HepG2 (cell line): ENCODE measurements at regions not wholly inside any gene's neighbourhood (a gene's known extent, or its start where the extent isn't known, plus 50 kb on each side); places are given as distances from the start of the nearest gene placed in this dataset.

Experiments
- ATAC-seq: fragments of 200-7000 bp; cut with Tn5 transposase; 3 replicates; pipeline ENCODE4 v1.9.1; 2020; ENCODE audit warnings: mild to moderate bottlenecking, moderate library complexity
- BruUV-seq: library from RNA; stranded (reverse); fragments of 400-500 nt; replicated peaks from 2 replicates; lab custom pipeline; 2021; lab: Mats Ljungman, UMichigan
- CTCF ChIA-PET: fragments of 300-600 bp; formaldehyde crosslinking; extraction: SDS; loops from one replicate; lab custom pipeline; 2021; ENCODE audit warnings: low total read pairs, inconsistent platforms, low intra/inter-chr PET ratio; lab: Yijun Ruan, JAX
- POLR2A ChIA-PET: fragments of 350-600 bp; sonication (Branson Sonifier 250); formaldehyde crosslinking; loops from one replicate; lab custom pipeline; 2020; ENCODE audit warnings: antibody characterized with exemption, inconsistent platforms; lab: Yijun Ruan, JAX
- DNase-seq: peaks from one replicate; pipeline ENCODE4 v3.0.0-alpha.2; 2015; ENCODE audit warnings: low spot score
- FAIRE-seq: peaks from 3 replicates; lab custom pipeline; 2011; peaks lifted over from hg19 to GRCh38; lab: Jason Lieb, UNC
- H2AFZ ChIP-seq: one replicate; pipeline ENCODE4 v1.6.1; 2011; ENCODE audit warnings: low read length, inconsistent platforms
- H3K27ac ChIP-seq: fragments of 300-600 bp; 3 replicates; pipeline ENCODE4 v1.8.0; 2011; ENCODE audit warnings: mixed run types, mild to moderate bottlenecking, mixed read lengths, low read length, inconsistent platforms; ENCODE audit not compliant: insufficient read depth; ENCODE audit errors: extremely low read length
- H3K27me3 ChIP-seq, 2 experiments: fragments of 200-600 bp in 1 of 2; 2 replicates in 1 of 2; 3 replicates in 1 of 2; pipeline versions ENCODE4 v1.6.0 to v1.8.0; 2011; ENCODE audit warnings: low read length in 2 of 2, mild to moderate bottlenecking in 2 of 2, moderate library complexity in 2 of 2, inconsistent platforms in 1 of 2; ENCODE audit not compliant: insufficient read depth in 2 of 2, control insufficient read depth in 1 of 2
- H3K36me3 ChIP-seq, 2 experiments: fragments of 200-600 bp in 1 of 2; replicated peaks in 1 of 2; 2 replicates in 1 of 2; 3 replicates in 1 of 2; pipeline versions ENCODE4 v1.5.1 to v1.8.0; 2011; ENCODE audit warnings: low read length in 2 of 2, inconsistent platforms in 1 of 2; ENCODE audit not compliant: insufficient read depth in 2 of 2, control insufficient read depth in 1 of 2
- H3K4me1 ChIP-seq: 2 replicates; pipeline ENCODE4 v1.5.1; 2012; ENCODE audit warnings: low read length, inconsistent platforms; ENCODE audit not compliant: insufficient read depth
- H3K4me2 ChIP-seq: 2 replicates; pipeline ENCODE4 v1.6.0; 2011; ENCODE audit warnings: low read depth, low read length, inconsistent platforms
- H3K4me3 ChIP-seq, 3 experiments: fragments of 200-600 bp in 1 of 3; sonication (generic), shearing (Covaris generic) in 1 of 3; replicated peaks in 1 of 3; 2 replicates each; pipeline ENCODE4 v1.5.1; 2011 to 2016; ENCODE audit warnings: low read length in 3 of 3, inconsistent platforms in 2 of 3, low read depth in 2 of 3, mild to moderate bottlenecking in 2 of 3, control low read depth in 1 of 3, mixed read lengths in 1 of 3; ENCODE audit not compliant: insufficient read depth in 1 of 3
- H3K79me2 ChIP-seq: one replicate; pipeline ENCODE4 v1.6.1; 2011; ENCODE audit warnings: low read length, inconsistent platforms; ENCODE audit not compliant: insufficient read depth
- H3K9ac ChIP-seq: 2 replicates; pipeline ENCODE4 v1.6.0; 2011; ENCODE audit warnings: mild to moderate bottlenecking, low read depth, low read length, inconsistent platforms; ENCODE audit not compliant: insufficient read depth
- H3K9me3 ChIP-seq: 2 replicates; pipeline ENCODE4 v1.5.1; 2012; ENCODE audit warnings: mild to moderate bottlenecking, low read length
- H4K20me1 ChIP-seq: 2 replicates; pipeline ENCODE4 v1.6.0; 2011; ENCODE audit warnings: inconsistent platforms, mild to moderate bottlenecking, low read length, moderate library complexity; ENCODE audit not compliant: insufficient read depth
- CEBPB ChIP-seq: IDR thresholded peaks from 2 replicates; pipeline ENCODE4 v1.6.1; 2011; ENCODE audit warnings: low read depth, low read length, improper control_type of control experiment, borderline replicate concordance
- FOXO1 ChIP-seq: sonication (generic); formaldehyde crosslinking; IDR thresholded peaks from 2 replicates; pipeline ENCODE4 v1.4.0; 2020; ENCODE audit warnings: missing genetic modification reagents
- HIVEP1 ChIP-seq: sonication (generic); formaldehyde crosslinking; IDR thresholded peaks from 2 replicates; pipeline ENCODE4 v1.4.0; 2020; ENCODE audit warnings: mild to moderate bottlenecking, missing genetic modification reagents
- KLF13 ChIP-seq: sonication (generic); formaldehyde crosslinking; IDR thresholded peaks from 2 replicates; pipeline ENCODE4 v1.4.0; 2020; ENCODE audit warnings: mild to moderate bottlenecking, missing genetic modification reagents
- SRSF4 ChIP-seq: fragments of 200-400 bp; formaldehyde crosslinking; IDR thresholded peaks from one replicate; pipeline ENCODE4 v1.6.1; 2018; ENCODE audit warnings: mild to moderate bottlenecking, low read depth, low read length, moderate library complexity; ENCODE audit not compliant: poor library complexity, severe bottlenecking
- ZNF256 ChIP-seq: sonication (generic); formaldehyde crosslinking; conservative IDR thresholded peaks from 2 replicates; pipeline ENCODE4 v1.4.0; 2020; ENCODE audit warnings: missing genetic modification reagents
- ZNF569 ChIP-seq: sonication (generic); formaldehyde crosslinking; IDR thresholded peaks from 2 replicates; pipeline ENCODE4 v1.5.0; 2020; ENCODE audit warnings: mild to moderate bottlenecking, missing genetic modification reagents, moderate library complexity, borderline replicate concordance
- WGBS: methylation state at CpG from one replicate; pipeline ENCODE4 v1.1.6; 2017; ENCODE audit warnings: low lambda C conversion rate; 5-methylcytosine and 5-hydroxymethylcytosine counted together
- in situ Hi-C: cut with HindIII; loops from 2 replicates; pipeline ENCODE4 v1.10.0; 2017; ENCODE audit warnings: low pct_unique_long_range_greater_than_20kb; ENCODE audit not compliant: extremely low pct_ligation_motif_present
- intact Hi-C: fragments of 100-400 bp; cut with micrococcal nuclease; formaldehyde crosslinking; loops from one replicate; pipeline ENCODE4 v1.10.0; 2022; ENCODE audit not compliant: unreplicated experiment
- TF ChIP-seq, protein P1 (sequence below): sonication (generic); formaldehyde crosslinking; conservative IDR thresholded peaks from 2 replicates; pipeline ENCODE4 v1.5.0; 2020; ENCODE audit warnings: missing genetic modification reagents
- TF ChIP-seq, protein P2 (sequence below): sonication (generic); formaldehyde crosslinking; IDR thresholded peaks from 2 replicates; pipeline ENCODE4 v1.8.0; 2022; ENCODE audit warnings: mild to moderate bottlenecking, missing genetic modification reagents
- TF ChIP-seq, protein P3 (sequence below): sonication (generic); formaldehyde crosslinking; IDR thresholded peaks from 2 replicates; pipeline ENCODE4 v1.4.0; 2020; ENCODE audit warnings: mild to moderate bottlenecking, missing genetic modification reagents

DNA sequence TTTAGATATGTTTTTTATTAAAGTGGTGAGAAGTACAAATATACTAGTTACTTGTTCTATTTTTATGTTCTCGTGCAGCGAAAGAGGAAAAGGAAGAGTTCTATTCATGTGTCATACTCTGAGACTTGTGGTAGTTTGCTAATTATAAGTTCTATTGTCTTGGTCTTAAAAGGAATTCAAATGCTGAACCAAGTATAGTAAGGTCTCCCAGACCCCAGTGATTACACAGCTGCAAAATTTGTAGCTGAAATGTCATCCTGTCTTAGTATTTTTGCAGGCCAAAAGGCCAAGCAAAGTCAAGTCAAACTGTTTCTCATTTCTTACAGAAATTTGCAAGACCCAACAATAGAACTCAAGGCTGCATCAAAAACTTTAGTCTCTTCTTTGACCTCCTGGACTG lies 268.7 kb downstream of the CHRM3 start:
- intact Hi-C loops (no loop called here), in situ Hi-C loops (no loop called here)
- FAIRE-seq: no peak
- H3K9ac ChIP-seq: no peak overlapping the region
- no peaks in the 10 kb centered on the region for H4K20me1 ChIP-seq
- ChIA-PET POLR2A (no interaction called here), CTCF (no interaction called here)
- H3K9me3 ChIP-seq: peaks cover 45% of the 10 kb centered on the region
- DNase-seq: no peak
- H3K4me1 ChIP-seq: no peaks in the 10 kb centered on the region
- H3K4me3 ChIP-seq: no peak overlapping the region
- no TSS peak for BruUV-seq
- WGBS: 33% methylated on average over 2 of the region's 2 CpGs
- ATAC-seq: no peak
- H3K27me3 ChIP-seq: no peaks in the 10 kb centered on the region
- H3K4me2 ChIP-seq: no peak overlapping the region
- TF ChIP-seq, protein P1, sequence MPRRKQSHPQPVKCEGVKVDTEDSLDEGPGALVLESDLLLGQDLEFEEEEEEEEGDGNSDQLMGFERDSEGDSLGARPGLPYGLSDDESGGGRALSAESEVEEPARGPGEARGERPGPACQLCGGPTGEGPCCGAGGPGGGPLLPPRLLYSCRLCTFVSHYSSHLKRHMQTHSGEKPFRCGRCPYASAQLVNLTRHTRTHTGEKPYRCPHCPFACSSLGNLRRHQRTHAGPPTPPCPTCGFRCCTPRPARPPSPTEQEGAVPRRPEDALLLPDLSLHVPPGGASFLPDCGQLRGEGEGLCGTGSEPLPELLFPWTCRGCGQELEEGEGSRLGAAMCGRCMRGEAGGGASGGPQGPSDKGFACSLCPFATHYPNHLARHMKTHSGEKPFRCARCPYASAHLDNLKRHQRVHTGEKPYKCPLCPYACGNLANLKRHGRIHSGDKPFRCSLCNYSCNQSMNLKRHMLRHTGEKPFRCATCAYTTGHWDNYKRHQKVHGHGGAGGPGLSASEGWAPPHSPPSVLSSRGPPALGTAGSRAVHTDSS (CRISPR knock-in tag): no peak
- no peak for TF ChIP-seq FOXO1 (CRISPR knock-in tag)
- no peak for TF ChIP-seq SRSF4
- TF ChIP-seq ZNF256 (CRISPR knock-in tag): no peak
- no peak overlapping the region for H2AFZ ChIP-seq
- no peaks in the 10 kb centered on the region for H3K36me3 ChIP-seq
- H3K79me2 ChIP-seq: no peaks in the 10 kb centered on the region
- no peak overlapping the region for H3K27ac ChIP-seq

DNA sequence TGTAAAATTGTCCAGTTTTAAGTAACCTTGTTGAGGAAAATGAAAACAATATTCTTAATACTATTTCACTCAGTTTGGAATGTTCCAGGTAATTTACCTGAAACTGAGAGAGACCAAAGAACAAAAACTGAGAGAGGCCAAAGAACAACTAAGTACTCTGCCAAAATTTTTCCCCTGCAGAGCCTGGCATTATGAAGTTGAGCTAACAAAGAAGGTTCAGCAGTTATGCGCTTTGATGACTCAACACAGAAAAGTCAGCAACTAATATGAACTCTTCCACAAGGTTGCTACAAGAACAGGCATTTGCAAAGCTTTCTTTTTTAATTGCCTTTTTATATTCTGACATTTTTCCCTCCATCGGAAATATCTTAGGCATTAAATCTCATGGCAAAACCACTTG lies 270.9 kb downstream of the CHRM3 start:
- FAIRE-seq: no peak

More for the DNA sequence above, 270.9 kb downstream of the CHRM3 start:
- POLR2A ChIA-PET: no interaction called here
- CTCF ChIA-PET: no interaction called here
- Histone ChIP-seq H3K36me3 (no peaks in the 10 kb centered on the region), H3K27me3 (no peaks in the 10 kb centered on the region), H3K9ac (no peak overlapping the region), H3K27ac (no peak overlapping the region), H3K9me3 (peaks cover 39% of the 10 kb centered on the region), H2AFZ (no peak overlapping the region), H3K79me2 (no peaks in the 10 kb centered on the region), H3K4me2 (no peak overlapping the region), H4K20me1 (no peaks in the 10 kb centered on the region), H3K4me3 (no peak overlapping the region), H3K4me1 (no peaks in the 10 kb centered on the region)
- intact Hi-C loops: loop anchor here (2.0 kb wide), 1 partner anchor 74 kb away; no protein-coding TSS in a partner anchor
- 43% methylated on average over 2 of the region's 2 CpGs for WGBS
- no peak for ATAC-seq
- no TSS peak for BruUV-seq
- no peak for DNase-seq
- TF ChIP-seq CEBPB (no peak), KLF13 (no peak), ZNF569 (no peak), HIVEP1 (CRISPR knock-in tag) (no peak)
- TF ChIP-seq, protein P2, sequence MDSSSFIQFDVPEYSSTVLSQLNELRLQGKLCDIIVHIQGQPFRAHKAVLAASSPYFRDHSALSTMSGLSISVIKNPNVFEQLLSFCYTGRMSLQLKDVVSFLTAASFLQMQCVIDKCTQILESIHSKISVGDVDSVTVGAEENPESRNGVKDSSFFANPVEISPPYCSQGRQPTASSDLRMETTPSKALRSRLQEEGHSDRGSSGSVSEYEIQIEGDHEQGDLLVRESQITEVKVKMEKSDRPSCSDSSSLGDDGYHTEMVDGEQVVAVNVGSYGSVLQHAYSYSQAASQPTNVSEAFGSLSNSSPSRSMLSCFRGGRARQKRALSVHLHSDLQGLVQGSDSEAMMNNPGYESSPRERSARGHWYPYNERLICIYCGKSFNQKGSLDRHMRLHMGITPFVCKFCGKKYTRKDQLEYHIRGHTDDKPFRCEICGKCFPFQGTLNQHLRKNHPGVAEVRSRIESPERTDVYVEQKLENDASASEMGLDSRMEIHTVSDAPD (CRISPR knock-in tag): no peak
- TF ChIP-seq, protein P3, sequence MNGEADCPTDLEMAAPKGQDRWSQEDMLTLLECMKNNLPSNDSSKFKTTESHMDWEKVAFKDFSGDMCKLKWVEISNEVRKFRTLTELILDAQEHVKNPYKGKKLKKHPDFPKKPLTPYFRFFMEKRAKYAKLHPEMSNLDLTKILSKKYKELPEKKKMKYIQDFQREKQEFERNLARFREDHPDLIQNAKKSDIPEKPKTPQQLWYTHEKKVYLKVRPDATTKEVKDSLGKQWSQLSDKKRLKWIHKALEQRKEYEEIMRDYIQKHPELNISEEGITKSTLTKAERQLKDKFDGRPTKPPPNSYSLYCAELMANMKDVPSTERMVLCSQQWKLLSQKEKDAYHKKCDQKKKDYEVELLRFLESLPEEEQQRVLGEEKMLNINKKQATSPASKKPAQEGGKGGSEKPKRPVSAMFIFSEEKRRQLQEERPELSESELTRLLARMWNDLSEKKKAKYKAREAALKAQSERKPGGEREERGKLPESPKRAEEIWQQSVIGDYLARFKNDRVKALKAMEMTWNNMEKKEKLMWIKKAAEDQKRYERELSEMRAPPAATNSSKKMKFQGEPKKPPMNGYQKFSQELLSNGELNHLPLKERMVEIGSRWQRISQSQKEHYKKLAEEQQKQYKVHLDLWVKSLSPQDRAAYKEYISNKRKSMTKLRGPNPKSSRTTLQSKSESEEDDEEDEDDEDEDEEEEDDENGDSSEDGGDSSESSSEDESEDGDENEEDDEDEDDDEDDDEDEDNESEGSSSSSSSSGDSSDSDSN (CRISPR knock-in tag): no peak
- in situ Hi-C loops: no loop called here
